GM18909 (cell line): ENCODE measurements at regions not wholly inside any gene's neighbourhood (a gene's known extent, or its start where the extent isn't known, plus 50 kb on each side); places are given as distances from the start of the nearest gene placed in this dataset.
A peak's percentile ranks its signal among the peaks of the same experiment; 100 is the strongest.

Experiments
- ATAC-seq: cut with Tn5 transposase; IDR thresholded peaks from one replicate; pipeline ENCODE4 v1.9.1; 2021; ENCODE audit warnings: mild to moderate bottlenecking; ENCODE audit not compliant: unreplicated experiment, poor library complexity

DNA sequence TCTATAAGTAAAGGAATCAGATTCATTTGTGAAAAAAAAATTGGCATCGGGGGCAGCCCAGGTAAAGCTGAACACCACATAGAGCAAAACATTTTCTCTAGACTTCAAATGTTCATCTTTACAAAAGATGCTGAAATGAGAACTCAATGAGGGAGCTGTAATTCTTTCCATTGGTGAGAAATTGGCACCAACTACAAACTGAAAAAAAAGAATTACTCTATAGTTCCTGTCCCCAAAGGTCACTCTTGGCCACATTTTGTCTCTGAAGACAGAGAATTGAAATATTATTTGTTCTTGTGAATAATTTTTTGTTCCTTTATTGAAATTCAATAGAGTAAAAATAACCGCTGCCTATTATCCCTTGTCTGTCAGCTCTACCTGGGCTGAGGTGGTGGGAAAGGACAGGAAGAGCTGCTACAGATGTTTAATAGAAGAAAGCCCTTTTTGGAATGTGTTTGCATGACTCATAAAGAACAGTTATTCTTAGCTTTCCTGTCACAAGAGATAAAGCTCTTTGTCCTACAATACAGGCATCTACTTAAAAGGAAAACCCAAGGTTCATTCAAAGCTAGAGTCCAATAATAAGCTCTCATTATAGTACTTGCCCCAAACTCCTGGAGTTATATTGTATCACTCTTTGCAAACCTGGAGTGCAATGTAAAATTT, 380.1 kb upstream of the KITLG start:
- no peak for ATAC-seq

DNA sequence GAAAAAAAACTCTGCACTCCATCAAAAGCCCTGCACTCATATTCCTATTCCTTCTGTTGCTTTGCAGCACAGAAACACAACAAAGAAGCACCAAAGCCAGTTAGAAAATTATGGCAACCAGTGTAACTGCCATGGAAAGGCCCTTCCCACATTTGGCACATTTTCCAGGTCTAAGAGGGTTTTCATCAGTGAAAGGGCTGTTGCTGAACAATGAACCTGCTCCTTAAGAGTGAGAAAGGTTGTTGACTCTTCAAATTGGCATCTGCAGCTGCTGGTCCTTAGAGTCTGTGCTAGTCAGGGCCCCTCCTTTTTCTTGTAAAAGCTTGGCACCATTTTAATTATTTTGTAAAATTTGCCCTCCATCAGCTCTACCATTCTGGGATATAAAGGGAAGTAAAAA, 378.7 kb upstream of the KITLG start:
- ATAC-seq, result no peak

DNA sequence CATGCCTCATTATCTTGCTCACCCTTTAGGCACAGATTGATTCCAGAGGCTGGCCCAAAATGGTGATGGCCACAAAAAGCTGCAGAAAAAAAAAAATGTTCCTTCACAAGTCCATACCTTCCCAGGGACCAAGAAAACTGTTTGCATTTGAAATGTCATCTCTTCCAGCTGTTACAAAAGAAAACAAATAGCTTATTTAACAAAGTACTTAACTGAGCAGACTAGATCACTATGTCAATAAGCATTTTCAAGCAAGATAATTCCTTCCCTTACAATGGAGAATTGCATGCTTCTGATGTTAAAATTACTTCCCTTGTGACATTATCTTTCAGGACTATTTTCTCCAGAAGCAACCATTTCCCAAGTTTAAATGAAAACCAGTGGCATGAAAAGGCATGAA, 377.9 kb upstream of the KITLG start:
- ATAC-seq, result no peak

DNA sequence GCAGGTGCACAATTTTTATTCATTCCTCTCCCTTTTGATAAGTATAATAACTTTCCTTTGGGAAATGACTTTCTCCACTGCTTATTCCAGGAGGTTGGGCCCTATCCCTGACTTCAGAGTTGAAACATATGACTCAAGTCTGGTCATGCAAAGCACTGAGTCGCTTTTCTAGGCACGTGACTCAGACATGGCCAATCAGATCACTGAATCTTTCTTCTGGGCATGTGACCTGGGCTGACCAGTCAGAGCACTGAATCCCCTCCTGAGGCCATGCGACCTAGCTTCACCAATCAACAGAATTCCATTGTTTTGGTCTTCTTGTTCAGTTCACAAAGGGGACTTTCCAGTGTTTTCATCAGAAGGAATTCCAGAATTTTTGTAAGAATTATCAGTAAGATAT, 377.1 kb upstream of the KITLG start:
- ATAC-seq, result no peak

DNA sequence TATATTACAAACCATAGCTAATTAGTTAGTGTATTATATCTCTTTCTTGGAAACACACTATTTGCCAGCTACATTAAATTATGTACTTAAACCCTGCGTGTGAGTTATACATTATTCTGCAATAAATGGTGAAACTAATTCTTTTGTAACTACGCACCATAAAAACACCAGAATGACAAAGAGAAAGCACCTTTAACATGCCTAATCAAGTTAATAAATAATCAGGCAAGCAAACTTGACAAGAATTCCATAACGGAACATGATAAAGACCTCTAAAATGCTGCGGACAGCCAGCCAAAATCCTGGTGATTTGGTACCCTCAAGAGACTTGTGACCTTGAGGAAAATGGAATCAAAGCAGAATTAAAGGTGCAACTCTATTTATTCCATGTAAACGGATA, 375.3 kb upstream of the KITLG start:
- no peak for ATAC-seq

DNA sequence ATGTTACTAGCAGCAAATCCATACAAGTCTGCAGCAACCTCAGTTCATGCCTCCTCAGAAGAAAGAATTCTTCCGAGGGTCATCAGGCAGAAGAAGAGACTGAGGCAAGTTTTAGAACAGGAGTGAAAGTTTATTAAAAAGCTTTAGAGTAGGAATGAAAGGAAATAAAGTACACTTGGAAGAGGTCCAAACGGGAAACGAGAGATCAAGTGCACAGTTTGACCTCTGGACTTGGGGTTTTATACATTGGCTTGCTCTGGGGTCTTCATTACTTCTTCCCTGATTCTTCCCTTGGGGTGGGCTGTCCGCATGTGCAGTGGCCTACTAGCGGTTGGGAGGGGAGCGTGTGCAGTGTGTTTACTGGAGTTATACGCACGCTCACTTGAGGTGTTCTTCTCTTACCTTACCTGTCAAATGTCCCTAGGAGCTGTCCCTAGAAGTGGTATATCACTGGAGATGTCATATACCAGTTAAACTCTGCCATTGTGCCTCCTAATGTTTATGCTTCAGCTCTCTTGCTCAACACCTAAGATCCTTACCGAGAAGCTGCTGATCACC, 372.8 kb upstream of the KITLG start:
- ATAC-seq, result no peak

DNA sequence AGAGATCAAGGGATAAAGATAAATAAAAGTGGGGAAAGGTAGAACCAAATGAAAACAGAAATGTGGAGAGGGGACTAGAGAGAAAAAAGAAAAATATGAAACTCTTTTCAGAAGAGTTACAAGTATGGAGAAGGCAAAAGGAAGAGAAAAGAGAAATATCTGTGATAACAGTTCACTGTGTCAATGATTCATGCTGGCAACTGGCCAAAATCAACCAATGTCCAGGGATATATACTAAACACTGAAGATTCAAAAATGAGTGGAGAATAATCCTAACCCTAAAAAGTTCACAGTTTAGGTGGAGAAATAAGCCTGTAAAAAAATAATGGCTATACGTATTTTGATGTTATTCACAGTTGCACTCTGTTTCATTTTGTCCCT, 372.3 kb upstream of the KITLG start:
- no peak for ATAC-seq

DNA sequence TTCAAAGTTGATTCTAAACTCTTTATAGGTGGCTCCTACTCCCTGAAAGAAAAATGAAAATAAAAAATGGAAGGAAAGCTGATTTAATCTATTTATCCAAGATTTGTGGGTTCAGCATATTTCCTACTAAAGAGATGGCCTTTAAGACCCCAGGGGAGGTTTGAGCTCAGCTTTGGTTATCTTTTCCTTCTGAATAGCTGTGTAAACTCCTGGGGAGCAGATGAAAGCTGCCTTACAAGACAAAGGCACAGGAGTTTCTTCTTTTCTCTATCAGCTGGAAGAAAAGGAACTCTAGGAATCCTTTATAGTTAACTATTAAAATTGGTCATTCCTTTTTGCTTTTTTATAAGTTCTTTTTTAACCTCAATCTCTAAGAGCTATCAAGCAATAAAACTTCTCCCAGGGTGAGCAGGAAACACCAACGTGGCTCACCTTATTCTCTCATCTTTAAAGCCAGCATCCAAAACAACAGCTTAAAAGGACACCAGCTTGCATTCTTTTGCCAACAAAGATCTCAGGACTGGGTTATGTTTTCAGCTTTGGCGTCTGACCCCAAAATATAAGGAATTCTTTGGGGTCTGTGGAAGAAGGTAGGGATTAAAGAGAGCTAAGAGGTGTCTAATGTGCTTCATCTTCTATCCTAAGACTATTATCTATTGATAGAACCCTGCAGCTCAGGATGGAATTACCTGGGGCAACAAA, 371.7 kb upstream of the KITLG start:
- no peak for ATAC-seq

DNA sequence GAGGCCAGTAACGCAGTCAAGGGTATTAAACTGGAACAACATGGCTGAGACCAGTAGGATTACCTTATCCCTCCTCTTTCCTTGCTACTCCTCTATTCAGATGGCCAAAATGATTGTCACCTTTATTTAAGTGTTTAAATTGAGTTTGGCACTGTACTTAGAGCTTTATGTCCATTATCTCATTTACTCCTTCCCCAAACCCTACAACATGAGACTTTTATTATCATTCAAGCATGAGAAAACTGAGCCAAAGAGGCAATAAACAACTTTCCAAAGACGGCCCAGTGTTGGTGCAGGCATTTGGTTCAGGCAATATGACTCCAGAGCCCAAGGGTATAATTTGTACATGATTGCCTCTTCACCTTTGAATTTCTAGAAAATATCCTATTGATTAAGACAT, 370.9 kb upstream of the KITLG start:
- ATAC-seq, result no peak

DNA sequence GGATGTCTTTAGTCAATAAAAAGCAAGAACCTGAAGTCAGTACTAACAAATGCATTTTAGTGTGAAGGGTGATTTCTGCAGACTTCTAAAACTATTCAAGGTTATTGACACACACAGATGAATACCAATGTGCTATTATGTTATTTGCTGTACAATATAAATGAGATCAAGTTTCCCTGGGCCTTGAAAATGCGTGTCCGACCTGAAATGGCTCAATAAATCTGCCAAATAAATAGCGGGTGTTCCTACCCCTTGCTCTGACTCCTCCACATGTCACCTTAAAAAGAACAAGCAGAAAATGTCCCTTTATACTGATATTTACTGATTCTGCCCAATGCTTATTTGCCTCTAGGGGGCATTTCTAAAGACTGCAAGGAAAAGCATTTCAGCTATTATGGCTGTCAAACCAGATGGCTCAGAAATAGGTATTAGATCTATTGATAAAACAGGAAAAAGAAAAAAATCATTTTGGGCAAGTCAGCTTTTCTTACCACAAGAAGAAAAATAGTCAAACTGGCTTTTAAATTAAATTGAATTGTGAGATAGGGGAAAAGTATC, 367.3 kb upstream of the KITLG start:
- no peak for ATAC-seq

DNA sequence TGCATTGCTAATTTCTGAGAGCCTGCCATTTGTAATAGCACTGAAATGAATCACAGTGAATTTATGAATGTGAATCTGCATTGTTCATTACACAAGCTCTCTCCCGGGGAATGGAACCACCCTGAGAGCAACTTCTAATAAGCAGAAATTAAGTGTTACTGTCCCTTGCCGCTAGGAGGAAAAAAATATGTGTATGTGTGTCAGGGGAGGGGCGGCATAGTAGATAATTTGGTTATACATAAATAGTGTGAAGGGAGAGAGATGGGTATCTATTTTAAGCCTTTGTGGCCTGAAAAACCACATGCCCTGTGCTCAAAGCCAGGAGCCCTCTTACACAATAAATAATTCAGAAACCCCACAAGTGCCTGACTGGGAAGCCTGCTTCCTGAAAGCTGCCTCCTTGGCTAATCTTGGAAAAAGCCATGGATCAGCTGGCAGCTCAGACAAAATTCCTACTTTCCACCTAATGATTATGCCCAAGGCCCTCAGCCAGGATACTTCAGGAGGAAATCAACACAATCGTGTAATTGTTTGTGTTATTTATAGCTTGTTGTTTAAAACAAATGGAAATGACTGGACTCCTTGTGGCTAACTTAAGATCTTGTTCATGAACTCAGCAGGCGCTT, 366.2 kb upstream of the KITLG start:
- ATAC-seq, result peak; percentile 73

DNA sequence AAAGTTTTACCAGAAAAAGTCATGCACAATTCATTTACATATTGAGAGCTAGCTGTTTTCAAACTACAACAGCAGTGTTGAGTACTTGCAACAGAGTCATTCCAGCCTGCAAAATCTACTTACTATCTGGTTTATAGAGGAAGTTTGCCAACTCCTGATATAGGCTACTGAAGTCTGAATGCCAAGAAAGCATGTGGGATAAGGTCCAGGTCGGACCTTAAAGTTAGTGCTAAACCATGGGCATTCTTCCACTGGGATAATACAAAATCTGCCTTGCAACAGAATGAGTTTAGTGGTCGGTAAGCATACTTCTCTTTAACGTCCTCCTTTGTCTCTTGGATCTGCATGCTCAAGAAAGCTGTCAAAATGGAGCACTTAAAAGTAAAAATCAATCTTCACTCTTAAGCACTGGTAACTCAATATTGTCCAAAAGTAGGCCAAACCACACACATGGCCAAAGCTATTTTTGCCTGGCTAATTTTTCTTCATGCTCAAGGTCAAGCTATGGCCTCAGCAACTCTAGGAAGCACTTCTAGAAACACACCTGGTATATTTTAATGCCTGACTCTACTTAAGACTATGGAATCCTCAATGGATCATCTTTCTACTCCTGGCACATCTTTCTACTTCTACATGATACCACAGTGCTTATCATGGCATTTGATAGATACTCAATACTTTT, 364.9 kb upstream of the KITLG start:
- no peak for ATAC-seq

DNA sequence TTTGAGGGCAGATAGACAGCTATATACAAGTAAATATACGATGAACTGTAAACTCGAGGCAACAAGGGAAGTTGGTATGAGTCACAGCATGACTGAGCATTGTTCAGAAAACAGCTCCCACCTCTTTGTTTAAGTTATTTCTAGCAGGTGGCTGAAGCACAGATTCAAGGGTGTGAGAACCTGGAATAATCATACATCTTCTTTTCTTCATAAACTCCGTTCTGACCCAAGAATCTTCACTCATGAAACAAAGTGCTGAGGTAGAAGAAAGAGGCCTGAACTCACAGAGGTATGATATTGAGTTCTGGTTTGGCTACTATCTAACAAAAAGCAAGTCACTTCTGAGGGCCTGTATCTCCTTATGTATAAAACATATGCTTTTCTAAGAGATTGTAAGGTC, 364.1 kb upstream of the KITLG start:
- ATAC-seq, result no peak

DNA sequence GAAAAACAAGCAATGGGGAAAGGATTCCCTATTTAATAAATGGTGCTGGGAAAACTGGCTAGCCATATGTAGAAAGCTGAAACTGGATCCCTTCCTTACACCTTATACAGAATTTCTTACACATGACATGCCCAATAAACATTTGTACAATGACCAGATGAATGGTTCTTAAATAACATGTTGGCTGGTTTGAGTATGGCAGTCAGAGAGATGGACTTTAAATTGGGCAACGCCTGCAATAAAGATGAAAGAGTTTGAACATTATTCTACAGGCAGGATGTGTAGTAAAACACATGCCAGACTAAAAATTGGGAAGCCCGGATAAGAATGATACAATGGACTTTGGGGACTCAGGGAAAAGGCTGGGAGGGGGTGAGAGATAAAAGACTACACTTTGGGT, 360.6 kb upstream of the KITLG start:
- no peak for ATAC-seq

DNA sequence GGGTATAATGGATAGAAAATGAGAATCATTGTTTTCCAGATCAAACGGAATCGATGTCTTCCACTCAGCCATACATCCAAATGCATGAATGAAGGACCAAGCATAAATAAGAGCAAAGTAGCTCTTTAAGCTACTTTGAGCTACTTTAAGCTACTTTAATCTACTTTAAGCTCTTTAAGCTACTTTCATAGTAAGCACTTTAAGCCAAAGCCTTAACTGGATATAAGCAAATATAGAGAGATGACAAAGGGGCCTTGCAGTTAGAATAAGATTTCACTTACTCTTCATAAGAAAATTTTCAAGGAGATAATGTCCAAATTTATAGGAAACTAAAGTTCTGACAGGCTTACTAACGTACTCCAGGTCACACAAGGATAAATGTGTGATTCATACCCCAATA, 355.6 kb upstream of the KITLG start:
- no peak for ATAC-seq

DNA sequence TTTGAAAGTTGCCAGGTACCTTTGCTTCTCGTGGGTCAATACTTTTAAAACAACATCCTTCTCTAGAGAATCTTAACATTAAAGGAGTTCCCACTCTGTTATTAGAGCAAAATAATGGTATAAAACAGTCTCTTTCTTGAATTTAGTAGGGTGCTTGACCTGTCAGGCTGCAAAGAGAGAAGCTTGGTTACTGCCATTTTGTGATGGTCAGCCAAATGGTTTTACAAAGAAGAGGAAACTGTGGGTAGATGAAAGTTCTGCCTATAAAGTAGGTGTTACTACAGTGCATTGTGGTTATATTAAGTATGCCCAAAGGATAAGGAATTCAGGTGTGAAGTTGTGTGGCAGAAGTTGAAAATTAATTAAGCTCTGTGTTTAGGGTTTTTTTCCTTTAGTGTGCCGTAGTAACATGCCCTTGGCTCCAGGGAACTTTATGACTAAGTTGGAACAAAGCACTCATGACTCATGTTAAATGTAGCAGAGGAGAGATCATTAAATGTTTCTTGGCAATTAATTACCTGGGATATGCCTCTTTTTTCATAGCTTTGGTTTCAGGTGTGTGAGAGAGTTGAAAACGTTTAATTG, 354.0 kb upstream of the KITLG start:
- ATAC-seq, result no peak

DNA sequence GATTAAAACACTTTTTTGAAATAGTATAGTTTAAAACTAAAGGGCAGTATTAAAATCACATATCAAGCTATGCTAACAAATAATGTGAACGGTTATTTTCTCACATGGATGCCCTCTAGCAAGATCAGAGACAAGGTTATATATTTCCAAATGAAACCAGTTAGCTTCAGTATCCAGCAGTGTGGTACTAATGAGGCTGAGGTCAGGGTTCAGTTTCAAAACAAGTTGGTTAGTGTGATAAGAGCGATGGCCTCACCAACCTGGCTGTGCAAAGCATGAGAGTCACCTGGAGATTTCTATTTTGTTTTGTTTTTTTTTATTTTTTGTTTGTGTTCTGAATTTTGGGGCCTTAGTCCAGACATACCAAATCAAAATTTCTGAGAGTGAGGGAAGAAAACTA, 352.2 kb upstream of the KITLG start:
- peak; percentile 56 for ATAC-seq

DNA sequence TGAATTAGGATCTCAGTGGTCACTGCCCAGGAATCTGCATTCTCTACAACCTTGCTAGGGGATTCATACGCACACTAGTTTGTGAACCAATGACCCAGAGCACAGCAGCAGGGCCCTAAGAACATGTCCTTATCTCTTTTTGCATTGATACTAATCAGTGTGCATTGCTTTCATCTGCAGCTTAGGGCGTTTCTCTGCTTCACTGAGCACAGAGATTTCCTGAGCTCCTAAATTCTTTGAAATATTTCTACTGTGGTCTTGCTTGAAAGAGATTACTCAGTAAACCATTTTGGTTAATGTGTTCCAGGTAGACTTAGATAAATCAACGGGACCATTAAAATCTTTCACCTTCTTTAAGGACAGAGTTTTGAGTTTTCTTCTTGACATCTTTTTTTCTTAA, 351.3 kb upstream of the KITLG start:
- ATAC-seq, result peak; percentile 67

DNA sequence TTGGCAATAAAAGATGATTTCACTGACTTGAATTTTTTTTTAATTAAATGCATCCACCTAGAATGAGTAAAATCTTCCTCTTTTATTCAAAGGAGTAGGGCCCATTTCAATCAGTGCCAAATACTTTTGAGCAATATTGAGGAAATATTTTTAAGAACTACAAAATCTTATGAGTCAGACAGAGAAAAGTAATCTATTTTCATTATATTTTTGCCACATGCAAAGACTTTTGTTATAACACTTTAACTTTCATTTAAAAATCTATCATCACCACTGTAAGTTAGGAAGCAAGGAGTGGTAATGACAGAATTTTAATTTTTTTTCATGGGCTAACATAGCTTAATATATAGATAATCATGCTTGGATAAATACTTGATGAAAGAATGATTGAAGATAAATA, 345.2 kb upstream of the KITLG start:
- ATAC-seq, result no peak

DNA sequence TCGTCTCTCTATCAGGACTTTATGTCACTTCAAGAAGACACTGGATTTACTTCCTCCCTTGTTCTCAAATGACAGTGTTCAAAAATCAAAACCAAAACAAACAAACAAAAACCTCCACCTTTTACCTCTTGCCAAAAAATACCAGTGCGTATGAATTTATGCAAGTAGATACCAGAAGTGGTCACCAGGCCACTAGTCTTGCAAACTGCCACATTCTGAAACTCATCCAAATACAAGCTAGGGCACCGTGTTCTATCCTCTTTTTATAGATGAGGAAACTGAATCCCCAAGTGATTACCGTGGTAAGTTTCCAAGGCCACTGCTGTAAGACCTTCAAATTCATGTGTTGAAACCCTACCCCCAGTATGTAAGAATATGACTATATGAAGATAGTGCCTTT, 343.9 kb upstream of the KITLG start:
- no peak for ATAC-seq
